HCT116 (cell line): ENCODE measurements at regions not wholly inside any gene's neighbourhood (a gene's known extent, or its start where the extent isn't known, plus 50 kb on each side); places are given as distances from the start of the nearest gene placed in this dataset.

Experiments
- ATAC-seq: fragments of 200-7000 bp; cut with Tn5 transposase; 2 replicates; pipeline ENCODE4 v1.9.1; 2020; ENCODE audit warnings: mild to moderate bottlenecking, moderate library complexity
- BruUV-seq: library from RNA; stranded (reverse); fragments of 400-500 nt; replicated peaks from 2 replicates; lab custom pipeline; 2021; lab: Mats Ljungman, UMichigan
- CTCF ChIA-PET: fragments of 300-600 bp; sonication (Branson Sonifier 250); formaldehyde crosslinking; loops from one replicate; lab custom pipeline; 2021; ENCODE audit warnings: antibody characterized with exemption; lab: Charles Lee
- POLR2A ChIA-PET: fragments of 300-600, 350-600 bp; sonication (Branson Sonifier 250); formaldehyde crosslinking; loops from one replicate; lab custom pipeline; 2021; ENCODE audit warnings: antibody characterized with exemption; lab: Charles Lee
- RAD21 ChIA-PET, 2 experiments: fragments of 300-600 bp; sonication (Branson Sonifier 250); formaldehyde crosslinking; loops; one replicate each; lab custom pipeline; 2023; ENCODE audit warnings: low total read pairs in 2 of 2; ENCODE audit not compliant: uncharacterized antibody in 2 of 2, unreplicated experiment in 2 of 2, low non-redundant PET in 1 of 2; lab: Charles Lee
- DNase-seq: peaks from one replicate; pipeline ENCODE4 v3.0.0-alpha.2; 2010; ENCODE audit warnings: low read depth, low spot score
- H2AFZ ChIP-seq: fragments of 200-600 bp; shearing (Covaris generic), sonication (generic); 2 replicates; pipeline ENCODE4 v1.6.1; 2017; ENCODE audit warnings: low read depth, mixed run types, mixed read lengths, antibody characterized with exemption, low read length; ENCODE audit not compliant: poor library complexity, severe bottlenecking
- H3K27ac ChIP-seq: 2 replicates; pipeline ENCODE4 v1.5.1; 2012; ENCODE audit warnings: low read depth, low read length
- H3K27me3 ChIP-seq: fragments of 200-600 bp; sonication (generic); 2 replicates; pipeline ENCODE4 v1.6.1; 2016; ENCODE audit warnings: mixed run types, low read length, mixed read lengths; ENCODE audit not compliant: insufficient read depth
- H3K36me3 ChIP-seq, 2 experiments: fragments of 200-500 bp in 1 of 2; fragments of 200-600 bp in 1 of 2; sonication (Bioruptor generic) in 1 of 2; sonication (generic) in 1 of 2; 2 replicates each; pipeline versions ENCODE4 v1.5.1 to v1.6.1; 2014 to 2016; ENCODE audit warnings: low read length in 2 of 2, inconsistent platforms in 1 of 2, mixed read lengths in 1 of 2, mixed run types in 1 of 2; ENCODE audit not compliant: insufficient read depth in 2 of 2, control insufficient read depth in 1 of 2
- H3K4me1 ChIP-seq, 2 experiments: fragments of 200-600 bp in 1 of 2; sonication (generic) in 1 of 2; 2 replicates each; pipeline versions ENCODE4 v1.5.1 to v1.6.1; 2012 to 2017; ENCODE audit warnings: low read length in 2 of 2, inconsistent platforms in 1 of 2, mild to moderate bottlenecking in 1 of 2, mixed read lengths in 1 of 2, mixed run types in 1 of 2, moderate library complexity in 1 of 2; ENCODE audit not compliant: insufficient read depth in 2 of 2, control insufficient read depth in 1 of 2
- H3K4me2 ChIP-seq: fragments of 200-600 bp; sonication (generic); 2 replicates; pipeline ENCODE4 v1.6.1; 2017; ENCODE audit warnings: mixed run types, low read length, mixed read lengths
- H3K4me3 ChIP-seq, 2 experiments: fragments of 200-600 bp in 1 of 2; sonication (generic) in 1 of 2; replicated peaks in 1 of 2; 2 replicates each; pipeline ENCODE4 v1.5.1; 2011 to 2016; ENCODE audit warnings: low read length in 2 of 2, control low read depth in 1 of 2, low read depth in 1 of 2, mild to moderate bottlenecking in 1 of 2, mixed read lengths in 1 of 2, mixed run types in 1 of 2
- H3K79me2 ChIP-seq: fragments of 200-600 bp; sonication (generic); 2 replicates; pipeline ENCODE4 v1.6.1; 2017; ENCODE audit warnings: mild to moderate bottlenecking, mixed run types, low read length, moderate library complexity, mixed read lengths; ENCODE audit not compliant: insufficient read depth
- H3K9ac ChIP-seq: fragments of 200-600 bp; sonication (generic); 2 replicates; pipeline ENCODE4 v1.6.1; 2016; ENCODE audit warnings: low read length, mixed read lengths
- H3K9me2 ChIP-seq: fragments of 200-600 bp; sonication (generic), shearing (Covaris generic); 2 replicates; pipeline ENCODE4 v1.6.1; 2017; ENCODE audit warnings: mixed run types, mild to moderate bottlenecking, moderate library complexity; ENCODE audit not compliant: insufficient read depth
- H3K9me3 ChIP-seq, 2 experiments: fragments of 200-500 bp in 1 of 2; fragments of 200-600 bp in 1 of 2; sonication (Bioruptor generic) in 1 of 2; sonication (generic) in 1 of 2; 2 replicates each; pipeline ENCODE4 v1.6.1; 2014 to 2017; ENCODE audit warnings: low read length in 2 of 2, mixed read lengths in 2 of 2, inconsistent platforms in 1 of 2, low read depth in 1 of 2, mild to moderate bottlenecking in 1 of 2, mixed run types in 1 of 2, moderate library complexity in 1 of 2; ENCODE audit not compliant: control insufficient read depth in 1 of 2, insufficient read depth in 1 of 2
- H4K20me1 ChIP-seq: fragments of 200-600 bp; sonication (generic), shearing (Covaris generic); 2 replicates; pipeline ENCODE4 v1.6.1; 2017; ENCODE audit warnings: mixed run types, mild to moderate bottlenecking, moderate library complexity; ENCODE audit not compliant: insufficient read depth
- ELF1 ChIP-seq: IDR thresholded peaks from 2 replicates; pipeline ENCODE4 v1.6.1; 2012; ENCODE audit warnings: low read depth, borderline replicate concordance
- EZH2 ChIP-seq: fragments of 200-600 bp; sonication (generic); IDR thresholded peaks from 2 replicates; pipeline ENCODE4 v1.6.1; 2017; ENCODE audit warnings: antibody characterized with exemption, mixed run types
- POLR2A ChIP-seq: IDR thresholded peaks from 2 replicates; pipeline ENCODE4 v1.7.0; 2011; ENCODE audit warnings: borderline replicate concordance; ENCODE audit not compliant: insufficient read depth, insufficient read length; ENCODE audit errors: extremely low read depth
- POLR2AphosphoS5 ChIP-seq: IDR thresholded peaks from 2 replicates; pipeline ENCODE4 v1.6.1; 2011; ENCODE audit warnings: mild to moderate bottlenecking, low read depth, low read length, moderate library complexity
- SP1 ChIP-seq: IDR thresholded peaks from 2 replicates; pipeline ENCODE4 v1.6.1; 2012; ENCODE audit warnings: low read depth
- YY1 ChIP-seq: IDR thresholded peaks from 2 replicates; pipeline ENCODE4 v1.6.1; 2011; ENCODE audit warnings: low read length, low read depth, moderate library complexity, mild to moderate bottlenecking; ENCODE audit not compliant: insufficient replicate concordance; ENCODE audit errors: extremely low read depth
- intact Hi-C: fragments of 100-400 bp; cut with micrococcal nuclease; formaldehyde crosslinking; loops from 2 replicates; pipeline ENCODE4 v1.10.0; 2022
- TF ChIP-seq, protein P1 (sequence below), 3 experiments: fragments of 200-600 bp in 1 of 3; sonication (generic) in 1 of 3; IDR thresholded peaks in 2 of 3; conservative IDR thresholded peaks in 1 of 3; 2 replicates each; pipeline ENCODE4 v1.5.1; 2012 to 2017; ENCODE audit warnings: low read depth in 2 of 3, low read length in 2 of 3, antibody characterized with exemption in 1 of 3, borderline replicate concordance in 1 of 3, control low read depth in 1 of 3, mild to moderate bottlenecking in 1 of 3, mixed read lengths in 1 of 3, mixed run types in 1 of 3, moderate library complexity in 1 of 3; ENCODE audit not compliant: insufficient read depth in 1 of 3
- TF ChIP-seq, protein P2 (sequence below): IDR thresholded peaks from 2 replicates; pipeline ENCODE4 v1.6.1; 2012

DNA sequence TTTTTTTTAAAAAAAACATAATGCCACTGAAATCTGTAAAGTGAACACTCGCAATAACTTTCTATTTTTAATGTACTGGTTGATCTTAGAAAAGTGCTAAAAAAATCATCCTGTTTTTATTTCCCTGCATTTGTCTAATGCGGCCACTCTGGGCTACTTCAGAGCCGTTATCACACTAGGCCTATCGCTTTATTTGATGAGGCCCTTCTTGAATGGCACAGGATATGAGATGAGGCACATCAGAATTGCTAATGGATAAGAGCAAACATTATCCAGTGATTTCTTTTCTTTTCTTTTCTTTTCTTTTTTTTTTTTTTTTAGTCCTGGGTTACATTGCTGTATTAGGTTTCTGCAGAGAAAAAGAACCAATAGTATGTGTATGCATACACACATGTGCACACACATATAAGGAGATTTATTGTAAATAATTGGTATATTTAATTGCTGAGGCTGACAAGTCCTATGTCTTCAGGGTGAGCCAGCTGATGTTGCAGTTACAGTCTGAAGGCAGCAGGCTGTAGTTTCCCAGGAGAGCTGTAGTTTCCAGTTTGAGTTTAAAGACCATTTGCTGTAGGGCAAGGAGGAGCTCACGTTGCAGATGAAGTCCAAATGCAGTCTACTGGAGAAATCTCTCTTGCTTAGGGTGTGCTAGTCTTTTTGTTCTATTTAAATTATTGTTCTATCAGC lies 391.7 kb downstream of the MED10 start:
- Histone ChIP-seq H3K27me3 (no peaks in the 10 kb centered on the region), H3K4me3 (no peak overlapping the region), H3K9me3 (no peaks in the 10 kb centered on the region), H4K20me1 (no peaks in the 10 kb centered on the region), H3K9ac (no peak overlapping the region), H2AFZ (no peak overlapping the region), H3K27ac (no peak overlapping the region), H3K4me2 (no peak overlapping the region), H3K9me2 (no peaks in the 10 kb centered on the region), H3K79me2 (no peaks in the 10 kb centered on the region), H3K4me1 (no peaks in the 10 kb centered on the region), H3K36me3 (no peaks in the 10 kb centered on the region)
- CTCF ChIA-PET, result no interaction called here
- DNase-seq (no peak), ATAC-seq (no peak)
- TF ChIP-seq, protein P1, sequence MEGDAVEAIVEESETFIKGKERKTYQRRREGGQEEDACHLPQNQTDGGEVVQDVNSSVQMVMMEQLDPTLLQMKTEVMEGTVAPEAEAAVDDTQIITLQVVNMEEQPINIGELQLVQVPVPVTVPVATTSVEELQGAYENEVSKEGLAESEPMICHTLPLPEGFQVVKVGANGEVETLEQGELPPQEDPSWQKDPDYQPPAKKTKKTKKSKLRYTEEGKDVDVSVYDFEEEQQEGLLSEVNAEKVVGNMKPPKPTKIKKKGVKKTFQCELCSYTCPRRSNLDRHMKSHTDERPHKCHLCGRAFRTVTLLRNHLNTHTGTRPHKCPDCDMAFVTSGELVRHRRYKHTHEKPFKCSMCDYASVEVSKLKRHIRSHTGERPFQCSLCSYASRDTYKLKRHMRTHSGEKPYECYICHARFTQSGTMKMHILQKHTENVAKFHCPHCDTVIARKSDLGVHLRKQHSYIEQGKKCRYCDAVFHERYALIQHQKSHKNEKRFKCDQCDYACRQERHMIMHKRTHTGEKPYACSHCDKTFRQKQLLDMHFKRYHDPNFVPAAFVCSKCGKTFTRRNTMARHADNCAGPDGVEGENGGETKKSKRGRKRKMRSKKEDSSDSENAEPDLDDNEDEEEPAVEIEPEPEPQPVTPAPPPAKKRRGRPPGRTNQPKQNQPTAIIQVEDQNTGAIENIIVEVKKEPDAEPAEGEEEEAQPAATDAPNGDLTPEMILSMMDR (IDR thresholded peaks at IDR 0.05 in 2 of 3, conservative IDR thresholded peaks at IDR 0.05 in 1 of 3; ENCODE audit: borderline replicate concordance in 1 of 3, insufficient read depth in 1 of 3, low read depth in 2 of 3, low read length in 2 of 3), result no peak
- TF ChIP-seq SP1 (no peak), ELF1 (no peak)
- RAD21 ChIA-PET, result no interaction called here
- no TSS peak for BruUV-seq
- POLR2A ChIA-PET, result no interaction called here
- intact Hi-C loops, result no loop called here

DNA sequence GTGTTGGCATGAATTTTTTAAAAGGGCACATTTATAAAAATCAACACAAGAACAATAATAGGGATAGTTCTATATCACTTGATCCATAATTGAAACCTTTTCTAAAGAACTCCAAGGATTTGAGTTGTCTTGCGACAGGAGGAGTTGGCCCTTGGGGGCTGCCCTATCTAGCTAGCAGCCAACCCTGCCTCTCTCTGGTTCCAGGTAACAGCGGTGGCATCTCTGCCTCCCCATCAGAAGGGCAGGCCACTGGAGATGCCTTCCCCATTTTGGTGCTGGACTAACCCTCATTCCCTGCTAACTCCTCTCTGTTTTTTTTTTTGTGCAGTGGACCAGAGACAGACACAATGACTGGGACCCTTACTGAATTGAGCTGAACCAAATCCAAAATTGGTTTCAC lies 393.0 kb downstream of the MED10 start:
- no peaks in the 10 kb centered on the region for H4K20me1 ChIP-seq
- H3K9ac ChIP-seq, result no peak overlapping the region
- no peaks in the 10 kb centered on the region for H3K4me1 ChIP-seq
- H3K79me2 ChIP-seq, result no peaks in the 10 kb centered on the region
- H3K9me3 ChIP-seq, result no peaks in the 10 kb centered on the region
- intact Hi-C loops, result no loop called here
- ATAC-seq (no peak), DNase-seq (no peak)
- no TSS peak for BruUV-seq
- no peak for TF ChIP-seq POLR2A
- no peak for TF ChIP-seq EZH2
- TF ChIP-seq YY1, result no peak
- TF ChIP-seq, protein P1 (IDR thresholded peaks at IDR 0.05 in 2 of 3, conservative IDR thresholded peaks at IDR 0.05 in 1 of 3; ENCODE audit: borderline replicate concordance in 1 of 3, insufficient read depth in 1 of 3, low read depth in 2 of 3, low read length in 2 of 3), result no peak
- TF ChIP-seq ELF1, result no peak
- TF ChIP-seq, protein P2, sequence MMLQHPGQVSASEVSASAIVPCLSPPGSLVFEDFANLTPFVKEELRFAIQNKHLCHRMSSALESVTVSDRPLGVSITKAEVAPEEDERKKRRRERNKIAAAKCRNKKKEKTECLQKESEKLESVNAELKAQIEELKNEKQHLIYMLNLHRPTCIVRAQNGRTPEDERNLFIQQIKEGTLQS, result no peak
- no peak for TF ChIP-seq POLR2AphosphoS5
- no peak overlapping the region for H3K4me2 ChIP-seq
- no peaks in the 10 kb centered on the region for H3K36me3 ChIP-seq
- no peaks in the 10 kb centered on the region for H3K27me3 ChIP-seq
- no peak overlapping the region for H2AFZ ChIP-seq
- no peak overlapping the region for H3K27ac ChIP-seq
- H3K4me3 ChIP-seq, result no peak overlapping the region
- POLR2A ChIA-PET, result no interaction called here
- RAD21 ChIA-PET, result no interaction called here
- CTCF ChIA-PET, result no interaction called here
- no peaks in the 10 kb centered on the region for H3K9me2 ChIP-seq
